ENCODE measurements at regions not wholly inside any gene's neighbourhood (a gene's known extent, or its start where the extent isn't known, plus 50 kb on each side); places are given as distances from the start of the nearest gene placed in this dataset.
"Not testable (repeated sequence)": the region's sequence is repeated elsewhere in the genome, so short reads cannot be mapped to it uniquely, and the experiment has no call there.

DNA sequence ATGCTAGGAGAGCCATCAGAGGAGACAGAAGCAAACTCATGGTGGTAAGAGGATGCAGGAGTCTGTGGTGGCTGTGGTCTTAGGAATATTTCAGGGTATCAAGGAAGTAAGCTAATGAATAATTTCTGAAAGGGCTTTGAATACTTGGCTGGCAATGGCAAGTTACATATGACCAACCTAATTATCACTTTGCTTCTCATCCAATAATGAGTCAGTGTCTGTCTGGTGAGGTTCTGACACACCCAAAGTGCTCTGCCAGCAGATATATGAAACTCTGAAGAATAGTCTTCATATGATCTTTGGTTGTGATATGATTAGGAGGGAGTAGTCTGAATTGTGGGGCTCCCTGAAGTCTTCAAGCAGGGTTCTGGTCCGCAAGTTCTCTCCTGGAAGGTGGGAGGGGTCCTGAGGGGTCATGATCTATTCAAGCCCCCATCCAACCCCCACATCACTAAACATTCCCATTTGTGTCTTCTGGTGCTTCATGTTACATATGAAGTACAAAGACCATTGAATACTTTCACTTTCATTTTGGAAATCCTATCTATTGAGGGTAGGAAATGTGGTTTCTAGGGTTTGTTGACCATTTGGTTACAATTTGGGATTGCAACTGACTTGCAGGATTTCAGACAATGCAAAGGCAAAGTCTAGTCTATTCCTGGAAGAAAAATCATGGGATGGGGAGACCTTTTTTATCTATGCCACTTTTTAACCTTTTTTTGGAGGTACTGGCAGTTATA, 199.9 kb upstream of the CDKN2B start:
- peaks cover 3% of the 10 kb centered on the region for H3K9me3 Mint-ChIP-seq
- peaks cover 19% of the 10 kb centered on the region for H3K4me1 Mint-ChIP-seq
- no peak for DNase-seq
- no peaks in the 10 kb centered on the region for H3K36me3 Mint-ChIP-seq (ENCODE audit: low read depth)
- H3K27ac Mint-ChIP-seq: no peak overlapping the region
- intact Hi-C loops (cut with micrococcal nuclease): loop anchor here (2.0 kb wide), 1 partner anchor 60 kb away; no protein-coding TSS in a partner anchor
- H3K27me3 Mint-ChIP-seq: peaks cover 21% of the 10 kb centered on the region
- peak overlapping the region; percentile 40 for H3K4me3 Mint-ChIP-seq

DNA sequence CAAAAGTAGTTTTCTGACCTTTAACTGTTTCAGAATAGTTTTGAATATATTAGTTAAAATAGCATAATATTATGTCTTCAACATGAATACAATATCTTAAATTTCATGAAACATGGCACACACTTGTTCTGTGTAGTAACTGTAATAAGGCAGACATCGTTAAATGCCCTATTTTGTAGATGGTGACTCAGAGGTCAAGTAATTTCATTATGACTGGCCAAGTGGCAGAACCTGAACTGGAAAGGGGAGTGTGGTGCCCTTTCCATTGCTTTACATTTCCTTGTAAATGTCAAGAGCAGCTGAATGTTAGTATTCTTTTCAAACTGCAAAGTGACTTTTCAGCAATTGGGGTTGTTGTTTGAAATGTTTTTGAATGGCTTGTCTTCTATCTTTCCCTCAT, 201.2 kb upstream of the CDKN2B start:
- Mint-ChIP-seq H3K4me3 (no peak overlapping the region), H3K9me3 (peaks cover 3% of the 10 kb centered on the region), H3K36me3 (ENCODE audit: low read depth) (no peaks in the 10 kb centered on the region), H3K27ac (no peak overlapping the region), H3K4me1 (peaks cover 25% of the 10 kb centered on the region), H3K27me3 (peaks cover 23% of the 10 kb centered on the region)
- no peak for DNase-seq
- intact Hi-C loops (cut with micrococcal nuclease): loop anchor here (1.0 kb wide), 1 partner anchor 27 kb away; no protein-coding TSS in a partner anchor

DNA sequence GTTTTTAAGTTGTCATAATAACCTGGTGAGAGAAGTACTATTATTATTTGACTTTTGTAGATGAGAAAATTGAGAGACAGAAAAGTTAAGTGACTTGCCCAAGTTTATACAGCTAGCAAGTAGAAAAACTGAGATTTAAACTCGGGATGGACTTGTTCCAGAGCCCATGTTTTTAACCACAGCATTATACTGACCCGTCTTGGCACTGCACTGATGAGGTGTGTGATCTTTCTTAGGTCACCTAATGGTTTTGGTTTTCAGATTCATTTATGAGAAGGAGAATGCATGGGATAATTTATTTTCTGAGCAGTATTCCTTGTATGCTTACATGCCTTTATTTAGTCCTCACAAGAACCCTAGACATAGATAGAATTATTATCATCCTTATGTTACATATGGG, 201.8 kb upstream of the CDKN2B start:
- H3K4me1 Mint-ChIP-seq: peaks cover 25% of the 10 kb centered on the region
- H3K27me3 Mint-ChIP-seq: peaks cover 21% of the 10 kb centered on the region
- intact Hi-C loops (cut with micrococcal nuclease): loop anchor here (1.0 kb wide), 1 partner anchor 26 kb away; no protein-coding TSS in a partner anchor
- H3K36me3 Mint-ChIP-seq (ENCODE audit: low read depth): no peaks in the 10 kb centered on the region
- DNase-seq: no peak
- no peak overlapping the region for H3K4me3 Mint-ChIP-seq
- no peak overlapping the region for H3K27ac Mint-ChIP-seq
- peaks cover 3% of the 10 kb centered on the region for H3K9me3 Mint-ChIP-seq

DNA sequence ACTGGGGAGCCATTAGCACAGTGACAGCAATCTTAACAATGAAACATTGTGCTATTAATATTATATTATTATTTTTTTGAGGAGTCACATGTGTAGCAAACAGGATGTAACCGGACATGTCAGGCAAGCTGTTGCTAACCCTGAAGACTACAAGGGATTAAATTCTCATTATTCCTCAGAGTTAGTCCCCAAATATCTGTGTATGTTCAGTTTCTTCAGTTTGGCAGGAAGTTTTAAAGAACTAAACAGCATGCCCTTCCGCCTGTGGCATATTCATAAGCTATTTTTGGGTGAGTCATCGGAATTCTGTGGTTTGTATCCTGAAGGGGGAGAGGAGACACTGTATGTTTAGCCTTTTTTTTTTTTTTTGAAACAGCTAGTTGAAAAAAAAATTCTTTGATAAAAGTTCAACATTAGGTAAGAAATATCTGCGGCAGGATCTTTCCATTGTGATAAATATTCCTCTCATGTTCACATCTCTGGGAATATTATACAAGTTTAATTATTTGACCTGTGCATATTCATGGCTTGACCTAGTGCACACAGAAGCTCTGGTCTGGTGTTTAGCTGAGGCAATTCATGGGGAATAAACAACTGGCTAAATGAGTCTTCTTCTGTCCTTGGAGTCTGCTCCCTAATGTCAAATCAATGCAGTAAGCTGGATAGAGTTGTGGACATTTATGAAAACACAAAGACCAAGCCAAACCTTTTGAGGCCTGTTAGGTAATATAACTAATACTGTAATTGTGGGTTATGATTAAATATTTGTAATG, 202.7 kb upstream of the CDKN2B start:
- no peaks in the 10 kb centered on the region for H3K36me3 Mint-ChIP-seq (ENCODE audit: low read depth)
- intact Hi-C loops (cut with micrococcal nuclease): no loop called here
- H3K27ac Mint-ChIP-seq: no peak overlapping the region
- H3K9me3 Mint-ChIP-seq: peaks cover 3% of the 10 kb centered on the region
- DNase-seq: no peak
- peaks cover 24% of the 10 kb centered on the region for H3K27me3 Mint-ChIP-seq
- H3K4me3 Mint-ChIP-seq: no peak overlapping the region
- H3K4me1 Mint-ChIP-seq: peaks cover 25% of the 10 kb centered on the region

DNA sequence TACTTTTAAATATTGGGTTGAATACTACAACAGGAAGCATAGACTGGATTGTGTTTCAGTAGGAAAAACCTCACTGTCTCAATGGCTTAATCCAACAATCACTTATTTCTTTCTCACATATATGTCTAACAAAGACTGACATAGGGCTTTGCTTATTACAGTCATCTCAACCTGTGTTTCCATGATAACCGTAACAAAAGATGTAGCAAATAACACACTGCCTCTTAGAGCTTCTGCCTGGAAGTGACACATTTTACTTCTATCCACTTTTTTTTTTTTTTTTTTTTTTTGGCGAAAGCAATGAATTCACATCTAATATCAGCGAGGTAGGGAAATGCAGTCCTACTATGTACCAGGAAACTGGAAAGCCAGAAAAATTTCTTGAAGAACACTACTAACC, 204.9 kb upstream of the CDKN2B start:
- intact Hi-C loops (cut with micrococcal nuclease): no loop called here
- Mint-ChIP-seq H3K27me3 (peaks cover 21% of the 10 kb centered on the region), H3K27ac (no peak overlapping the region), H3K4me1 (peaks cover 20% of the 10 kb centered on the region), H3K9me3 (peaks cover 3% of the 10 kb centered on the region), H3K36me3 (ENCODE audit: low read depth) (no peaks in the 10 kb centered on the region), H3K4me3 (no peak overlapping the region)
- DNase-seq: no peak

DNA sequence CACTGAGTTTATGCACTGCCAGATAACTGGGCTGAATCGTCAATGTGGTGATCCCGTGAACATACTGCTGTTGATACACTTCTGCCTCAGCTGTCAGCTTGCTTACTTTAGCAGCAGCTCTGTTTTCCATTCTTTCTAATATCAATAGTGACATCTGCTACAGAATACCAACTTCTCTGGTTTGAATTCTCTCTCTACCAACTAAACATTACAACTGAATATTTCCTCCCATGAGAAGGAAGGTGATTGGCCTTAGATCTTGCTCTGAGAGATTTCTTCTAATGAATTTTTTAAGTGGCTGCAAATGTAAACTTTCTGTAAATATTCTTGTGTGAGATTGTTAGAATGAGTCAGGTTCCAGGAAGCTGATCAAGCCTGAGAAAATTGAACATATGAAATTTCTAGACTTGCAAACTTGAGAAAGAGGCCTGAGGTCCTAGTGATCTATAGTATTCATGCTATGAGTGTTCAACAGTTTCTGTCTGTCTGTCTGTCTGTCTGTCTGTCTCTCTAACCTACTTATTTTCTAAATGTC, 205.5 kb upstream of the CDKN2B start:
- intact Hi-C loops (cut with micrococcal nuclease): no loop called here
- DNase-seq: no peak
- Mint-ChIP-seq H3K36me3 (ENCODE audit: low read depth) (no peaks in the 10 kb centered on the region), H3K27ac (no peak overlapping the region), H3K4me1 (peaks cover 16% of the 10 kb centered on the region), H3K4me3 (no peak overlapping the region), H3K27me3 (peaks cover 21% of the 10 kb centered on the region), H3K9me3 (no peaks in the 10 kb centered on the region)

DNA sequence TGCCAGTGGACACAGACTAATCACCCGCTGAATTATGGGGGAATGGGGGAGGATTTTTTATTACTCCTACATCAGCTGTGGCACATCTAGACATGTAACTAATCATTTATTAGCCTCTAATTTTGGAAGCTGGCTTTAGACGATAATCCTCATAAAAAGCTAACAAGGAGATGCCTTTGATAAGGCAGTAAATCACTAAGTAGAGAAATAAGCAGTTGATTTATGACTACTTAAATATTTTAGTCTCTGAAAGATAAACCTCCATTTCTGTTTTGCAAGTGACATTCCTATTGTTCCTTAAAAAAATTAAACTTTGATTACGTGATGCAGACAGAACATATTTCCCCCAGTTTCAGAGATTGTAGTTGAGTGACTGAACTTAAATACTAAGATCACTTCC, 206.4 kb upstream of the CDKN2B start:
- Mint-ChIP-seq H3K9me3 (peaks cover 2% of the 10 kb centered on the region), H3K36me3 (ENCODE audit: low read depth) (no peaks in the 10 kb centered on the region), H3K4me3 (no peak overlapping the region), H3K27ac (no peak overlapping the region), H3K4me1 (peaks cover 14% of the 10 kb centered on the region), H3K27me3 (peaks cover 25% of the 10 kb centered on the region)
- intact Hi-C loops (cut with micrococcal nuclease): no loop called here
- DNase-seq: no peak

DNA sequence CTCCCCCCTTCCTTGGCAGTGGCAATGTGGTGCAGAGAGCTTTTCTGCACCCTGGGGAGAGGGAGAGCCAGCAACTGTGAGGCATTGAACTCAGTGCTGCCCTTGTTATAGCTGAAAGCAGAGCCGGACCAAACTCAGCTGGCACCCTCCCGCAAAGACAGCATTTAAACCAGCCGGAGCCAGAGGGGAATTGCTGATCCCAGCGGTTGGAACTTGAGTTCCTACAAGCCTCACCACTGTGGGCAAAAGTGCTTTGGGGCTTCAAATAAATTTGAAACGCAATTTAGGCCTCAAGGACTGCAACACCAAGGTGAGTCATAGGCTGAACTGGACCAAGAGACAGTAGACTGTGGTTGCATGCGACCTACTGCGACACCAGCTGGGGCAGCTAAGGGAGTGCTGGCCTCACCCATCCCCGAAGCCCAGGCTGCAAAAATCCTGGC, 207.6 kb upstream of the CDKN2B start:
- peaks cover 6% of the 10 kb centered on the region for H3K4me1 Mint-ChIP-seq
- H3K36me3 Mint-ChIP-seq (ENCODE audit: low read depth): no peaks in the 10 kb centered on the region
- no peak overlapping the region for H3K4me3 Mint-ChIP-seq
- intact Hi-C loops (cut with micrococcal nuclease): no loop called here
- H3K9me3 Mint-ChIP-seq: peaks cover 3% of the 10 kb centered on the region
- no peak for DNase-seq
- H3K27me3 Mint-ChIP-seq: peaks cover 24% of the 10 kb centered on the region
- H3K27ac Mint-ChIP-seq: no peak overlapping the region

DNA sequence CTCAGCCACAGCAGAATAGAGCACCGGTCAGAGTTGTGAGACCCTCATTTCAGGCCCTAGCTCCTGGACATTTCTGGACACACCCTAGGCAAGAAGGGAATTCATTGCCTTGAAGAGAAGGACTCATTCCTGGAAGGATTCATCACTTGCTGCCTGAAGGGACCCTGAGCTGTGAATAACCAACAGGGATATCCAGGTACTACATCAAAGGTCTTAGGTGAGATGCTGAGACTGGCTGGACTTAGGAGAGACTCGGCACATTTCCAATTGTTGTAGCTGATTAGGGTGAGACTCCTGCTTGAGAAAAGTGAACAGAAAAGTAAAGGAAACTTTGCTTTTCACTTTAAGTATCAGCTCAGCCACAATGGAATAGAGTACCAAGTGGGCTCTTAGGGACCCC, 208.1 kb upstream of the CDKN2B start:
- Mint-ChIP-seq H3K9me3 (peaks cover 3% of the 10 kb centered on the region), H3K27me3 (peaks cover 24% of the 10 kb centered on the region), H3K4me1 (peaks cover 6% of the 10 kb centered on the region), H3K36me3 (ENCODE audit: low read depth) (no peaks in the 10 kb centered on the region), H3K27ac (no peak overlapping the region), H3K4me3 (no peak overlapping the region)
- no peak for DNase-seq
- intact Hi-C loops (cut with micrococcal nuclease): no loop called here

DNA sequence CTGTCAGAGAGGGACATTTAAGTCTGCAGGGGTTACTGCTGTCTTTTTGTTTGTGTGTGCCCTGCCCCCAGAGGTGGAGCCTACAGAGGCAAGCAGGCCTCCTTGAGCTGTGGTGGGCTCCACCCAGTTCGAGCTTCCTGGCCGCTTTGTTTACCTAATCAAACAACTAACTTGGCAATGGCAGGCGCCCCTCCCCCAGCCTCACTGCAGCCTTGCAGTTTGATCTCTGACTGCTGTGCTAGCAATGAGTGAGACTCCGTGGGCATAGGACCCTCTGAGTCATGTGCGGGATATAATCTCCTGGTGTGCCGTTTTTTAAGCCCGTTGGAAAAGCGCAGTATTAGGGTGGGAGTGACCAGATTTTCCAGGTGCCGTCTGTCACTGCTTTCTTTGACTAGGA, 216.8 kb upstream of the CDKN2B start:
- H3K9me3 Mint-ChIP-seq; intact Hi-C loops (cut with micrococcal nuclease); H3K36me3 Mint-ChIP-seq (ENCODE audit: low read depth); H3K4me3 Mint-ChIP-seq; H3K4me1 Mint-ChIP-seq; H3K27ac Mint-ChIP-seq; DNase-seq: not testable (repeated sequence)
- peaks cover 18% of the 10 kb centered on the region for H3K27me3 Mint-ChIP-seq

DNA sequence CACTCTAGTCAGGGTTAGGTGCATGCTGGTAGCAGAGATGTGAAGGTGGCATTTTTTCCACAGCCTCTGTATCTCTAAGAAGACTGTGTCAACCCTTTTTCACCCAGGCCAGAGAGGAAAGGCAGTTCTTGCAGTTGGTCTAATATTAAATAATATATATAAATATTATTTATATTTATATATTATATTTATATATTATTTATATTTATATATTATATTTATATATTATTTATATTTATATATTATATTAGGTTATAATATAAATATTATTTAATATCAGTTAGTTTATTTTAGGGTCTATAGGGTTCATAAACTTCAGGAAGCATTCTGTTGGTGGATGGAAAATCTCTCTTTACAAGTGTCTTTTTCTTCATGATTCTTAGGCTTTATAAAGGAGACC, 218.6 kb upstream of the DMRTA1 start:
- Mint-ChIP-seq H3K9me3 (peaks cover 18% of the 10 kb centered on the region), H3K27ac (no peak overlapping the region), H3K4me1 (no peaks in the 10 kb centered on the region), H3K36me3 (ENCODE audit: low read depth) (no peaks in the 10 kb centered on the region), H3K27me3 (peaks cover 28% of the 10 kb centered on the region), H3K4me3 (no peak overlapping the region)
- DNase-seq: no peak
- intact Hi-C loops (cut with micrococcal nuclease): no loop called here

DNA sequence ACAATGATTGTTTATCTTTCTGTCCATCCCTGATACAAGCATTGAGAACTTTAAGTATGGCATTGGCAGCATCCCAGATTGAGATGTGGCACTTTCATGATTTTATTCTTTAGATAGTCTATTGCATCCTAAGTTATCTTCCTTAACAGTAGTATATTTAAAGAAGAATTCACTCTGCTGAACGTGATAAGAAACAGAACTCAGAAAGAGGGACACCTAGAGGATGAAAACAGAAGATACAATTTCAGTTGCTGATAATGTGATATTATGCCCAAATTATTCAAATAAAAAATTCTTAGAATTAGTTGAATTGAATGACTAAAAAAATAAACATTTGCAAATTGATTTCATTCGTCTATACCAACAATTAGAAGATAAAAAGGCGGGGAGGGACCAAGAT, 218.1 kb upstream of the DMRTA1 start:
- intact Hi-C loops (cut with micrococcal nuclease): no loop called here
- Mint-ChIP-seq H3K9me3 (peaks cover 18% of the 10 kb centered on the region), H3K4me3 (no peak overlapping the region), H3K4me1 (no peaks in the 10 kb centered on the region), H3K27ac (no peak overlapping the region), H3K36me3 (ENCODE audit: low read depth) (no peaks in the 10 kb centered on the region), H3K27me3 (peaks cover 27% of the 10 kb centered on the region)
- DNase-seq: no peak

DNA sequence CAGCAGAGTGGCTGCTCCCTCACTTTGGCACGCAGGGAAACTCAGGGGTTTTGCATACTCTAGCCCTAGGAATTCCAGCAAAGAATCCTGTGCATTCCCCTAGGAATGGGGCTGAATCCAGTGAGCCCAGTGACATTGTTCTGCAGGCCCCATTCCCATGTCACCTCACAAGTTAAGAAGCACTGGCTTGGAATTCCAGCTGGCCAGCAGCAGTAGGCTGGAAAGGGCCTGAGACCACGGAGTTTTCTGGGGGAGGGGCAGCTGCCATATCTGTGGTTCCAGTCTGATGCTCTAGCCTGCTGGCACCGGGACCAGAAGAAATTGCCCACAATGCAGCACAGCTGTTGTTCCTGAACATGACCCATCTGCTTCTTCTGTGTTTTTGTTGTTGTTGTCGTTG, 217.6 kb upstream of the DMRTA1 start:
- intact Hi-C loops (cut with micrococcal nuclease): no loop called here
- H3K27me3 Mint-ChIP-seq: peaks cover 32% of the 10 kb centered on the region

DNA sequence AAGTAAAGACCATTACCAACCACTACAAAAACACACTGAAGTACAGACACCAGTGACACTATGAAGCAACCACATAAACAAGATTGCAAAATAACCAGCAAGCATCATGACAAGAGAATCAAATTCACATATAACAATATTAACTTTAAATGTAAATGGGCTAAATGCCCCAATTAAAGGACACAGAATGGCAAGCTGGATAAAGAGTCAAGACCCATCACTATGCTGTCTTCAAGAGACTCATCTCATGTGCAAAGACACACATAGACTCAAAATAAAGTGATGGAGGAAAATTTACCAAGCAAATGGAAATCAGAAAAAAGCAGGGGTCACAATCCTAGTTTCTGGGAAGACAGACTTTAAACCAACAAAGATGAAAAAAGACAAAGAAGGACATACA, 215.3 kb upstream of the DMRTA1 start:
- H3K4me3 Mint-ChIP-seq; H3K27ac Mint-ChIP-seq; H3K36me3 Mint-ChIP-seq (ENCODE audit: low read depth); DNase-seq; intact Hi-C loops (cut with micrococcal nuclease); H3K4me1 Mint-ChIP-seq: not testable (repeated sequence)
- Mint-ChIP-seq H3K27me3 (peaks cover 45% of the 10 kb centered on the region), H3K9me3 (peaks cover 21% of the 10 kb centered on the region)

More for the DNA sequence above, 217.6 kb upstream of the DMRTA1 start:
- Mint-ChIP-seq H3K36me3 (ENCODE audit: low read depth) (no peaks in the 10 kb centered on the region), H3K4me3 (no peak overlapping the region), H3K27ac (no peak overlapping the region), H3K9me3 (peaks cover 19% of the 10 kb centered on the region), H3K4me1 (no peaks in the 10 kb centered on the region)
- DNase-seq: no peak
